ENCODE measurements at regions not wholly inside any gene's neighbourhood (a gene's known extent, or its start where the extent isn't known, plus 50 kb on each side); places are given as distances from the start of the nearest gene placed in this dataset.

DNA sequence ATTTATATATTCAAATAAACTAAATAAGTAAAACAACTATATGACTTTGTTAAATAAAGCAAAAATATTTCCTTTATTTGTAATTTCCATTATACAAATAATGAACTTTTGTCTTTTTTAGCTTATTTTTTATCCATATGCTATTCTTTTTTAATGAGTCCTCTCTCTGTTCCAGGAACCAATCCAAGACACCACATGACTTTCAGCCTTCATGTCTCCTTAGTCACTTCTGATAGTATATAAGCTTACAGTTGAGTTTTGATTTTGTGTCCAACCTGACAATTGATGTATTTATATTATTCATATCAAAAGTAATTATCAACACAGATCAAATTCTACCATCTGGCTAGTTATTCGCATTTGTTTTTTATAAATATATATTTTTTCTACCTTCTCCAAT, 582.3 kb upstream of the GJE1 start:
- TF ChIP-seq, protein P1, sequence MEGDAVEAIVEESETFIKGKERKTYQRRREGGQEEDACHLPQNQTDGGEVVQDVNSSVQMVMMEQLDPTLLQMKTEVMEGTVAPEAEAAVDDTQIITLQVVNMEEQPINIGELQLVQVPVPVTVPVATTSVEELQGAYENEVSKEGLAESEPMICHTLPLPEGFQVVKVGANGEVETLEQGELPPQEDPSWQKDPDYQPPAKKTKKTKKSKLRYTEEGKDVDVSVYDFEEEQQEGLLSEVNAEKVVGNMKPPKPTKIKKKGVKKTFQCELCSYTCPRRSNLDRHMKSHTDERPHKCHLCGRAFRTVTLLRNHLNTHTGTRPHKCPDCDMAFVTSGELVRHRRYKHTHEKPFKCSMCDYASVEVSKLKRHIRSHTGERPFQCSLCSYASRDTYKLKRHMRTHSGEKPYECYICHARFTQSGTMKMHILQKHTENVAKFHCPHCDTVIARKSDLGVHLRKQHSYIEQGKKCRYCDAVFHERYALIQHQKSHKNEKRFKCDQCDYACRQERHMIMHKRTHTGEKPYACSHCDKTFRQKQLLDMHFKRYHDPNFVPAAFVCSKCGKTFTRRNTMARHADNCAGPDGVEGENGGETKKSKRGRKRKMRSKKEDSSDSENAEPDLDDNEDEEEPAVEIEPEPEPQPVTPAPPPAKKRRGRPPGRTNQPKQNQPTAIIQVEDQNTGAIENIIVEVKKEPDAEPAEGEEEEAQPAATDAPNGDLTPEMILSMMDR (conservative IDR thresholded peaks at IDR 0.05; ENCODE audit: low read depth, low read length), result no peak
- TF ChIP-seq EZH2 (IDR thresholded peaks at IDR 0.05; ENCODE audit: borderline replicate concordance, low read depth, low read length, poor library complexity, severe bottlenecking), result no peak

Measured in A673 (cell line).